ENCODE measurements at regions not wholly inside any gene's neighbourhood (a gene's known extent, or its start where the extent isn't known, plus 50 kb on each side); places are given as distances from the start of the nearest gene placed in this dataset.
A peak's percentile ranks its signal among the peaks of the same experiment; 100 is the strongest.

- no peak for DNase-seq
These were observed 1410.1 kb upstream of the MIR17HG start for GRCh38 chr13:89937420-89937819.

- DNase-seq = no peak
These were observed 1407.1 kb upstream of the MIR17HG start for GRCh38 chr13:89940383-89940782.

GRCh38 chr13:89943139-89943538, 1404.3 kb upstream of the MIR17HG start:
- DNase-seq = no peak

GRCh38 chr13:89950225-89950624, 1397.3 kb upstream of the MIR17HG start:
- no peak for DNase-seq

GRCh38 chr13:89951341-89951740, 1396.1 kb upstream of the MIR17HG start:
- no peak for DNase-seq

GRCh38 chr13:89953581-89953980, 1393.9 kb upstream of the MIR17HG start:
- no peak for DNase-seq

GRCh38 chr13:89955773-89956172, 1391.7 kb upstream of the MIR17HG start:
- DNase-seq = no peak

GRCh38 chr13:89959074-89959473, 1388.4 kb upstream of the MIR17HG start:
- DNase-seq = no peak

- no peak for DNase-seq
These were observed 1382.2 kb upstream of the MIR17HG start for GRCh38 chr13:89965252-89965651.

- no peak for DNase-seq
These were observed 1381.0 kb upstream of the MIR17HG start for GRCh38 chr13:89966524-89966923.

- DNase-seq = no peak
These were observed 1379.8 kb upstream of the MIR17HG start for GRCh38 chr13:89967701-89968100.

- DNase-seq = peak; percentile 4
These were observed 1379.0 kb upstream of the MIR17HG start for GRCh38 chr13:89968470-89968869.

- no peak for DNase-seq
These were observed 1377.2 kb upstream of the MIR17HG start for GRCh38 chr13:89970353-89970709.

- no peak for DNase-seq
These were observed 1370.3 kb upstream of the MIR17HG start for GRCh38 chr13:89977203-89977602.

GRCh38 chr13:89980896-89981295, 1366.6 kb upstream of the MIR17HG start:
- DNase-seq = no peak

- DNase-seq = no peak
These were observed 1364.9 kb upstream of the MIR17HG start for GRCh38 chr13:89982407-89983095.

GRCh38 chr13:89988206-89988605, 1359.3 kb upstream of the MIR17HG start:
- no peak for DNase-seq

- no peak for DNase-seq
These were observed 1343.9 kb upstream of the MIR17HG start for GRCh38 chr13:90003566-90003965.

- DNase-seq = no peak
These were observed 1338.8 kb upstream of the MIR17HG start for GRCh38 chr13:90008707-90009149.

GRCh38 chr13:90014038-90014437, 1333.4 kb upstream of the MIR17HG start:
- no peak for DNase-seq

- DNase-seq = no peak
These were observed 1331.7 kb upstream of the MIR17HG start for GRCh38 chr13:90015565-90016507.

- no peak for DNase-seq
These were observed 1330.8 kb upstream of the MIR17HG start for GRCh38 chr13:90016688-90017087.

- DNase-seq = no peak
These were observed 1326.9 kb upstream of the MIR17HG start for GRCh38 chr13:90020536-90021070.

GRCh38 chr13:90027409-90027808, 1320.1 kb upstream of the MIR17HG start:
- no peak for DNase-seq

Data from GF-D8 (cell line).